Keratinocyte (primary cell): ENCODE measurements at regions not wholly inside any gene's neighbourhood (a gene's known extent, or its start where the extent isn't known, plus 50 kb on each side); places are given as distances from the start of the nearest gene placed in this dataset.

Experiments used
- DNase-seq: peaks from one replicate; pipeline ENCODE4 v3.0.0-alpha.2; 2011; ENCODE audit warnings: low read depth, missing footprints, low spot score
- FAIRE-seq: peaks from 2 replicates; lab custom pipeline; 2011; peaks lifted over from hg19 to GRCh38; lab: Jason Lieb, UNC
- H2AFZ ChIP-seq: 2 replicates; pipeline ENCODE4 v1.6.0; 2012; ENCODE audit warnings: low read length, control low read depth, inconsistent platforms; ENCODE audit not compliant: control insufficient read depth
- H3K27ac ChIP-seq: 2 replicates; pipeline ENCODE4 v1.5.1; 2011; ENCODE audit warnings: low read length; ENCODE audit not compliant: control insufficient read depth, insufficient read depth
- H3K27me3 ChIP-seq: 3 replicates; pipeline ENCODE4 v1.6.0; 2011; ENCODE audit warnings: low read length; ENCODE audit not compliant: control insufficient read depth, insufficient read depth; ENCODE audit errors: extremely low read depth
- H3K36me3 ChIP-seq, 2 experiments: 2 replicates in 1 of 2; 3 replicates in 1 of 2; pipeline ENCODE4 v1.5.1; 2011; ENCODE audit warnings: low read length in 2 of 2, mild to moderate bottlenecking in 1 of 2; ENCODE audit not compliant: control insufficient read depth in 2 of 2, insufficient read depth in 2 of 2; ENCODE audit errors: extremely low read depth in 1 of 2
- H3K4me1 ChIP-seq: 3 replicates; pipeline ENCODE4 v1.5.1; 2011; ENCODE audit warnings: low read length; ENCODE audit not compliant: control insufficient read depth, insufficient read depth; ENCODE audit errors: extremely low read depth
- H3K4me2 ChIP-seq: 3 replicates; pipeline ENCODE4 v1.6.0; 2011; ENCODE audit warnings: low read depth, low read length; ENCODE audit not compliant: control insufficient read depth, insufficient read depth; ENCODE audit errors: extremely low read depth
- H3K4me3 ChIP-seq, 3 experiments: fragments of 200-600 bp in 1 of 3; sonication (generic) in 1 of 3; 2 replicates in 2 of 3; 3 replicates in 1 of 3; pipeline ENCODE4 v1.5.1; 2011 to 2016; ENCODE audit warnings: low read length in 3 of 3, mild to moderate bottlenecking in 3 of 3, control low read depth in 2 of 3, inconsistent platforms in 1 of 3, low read depth in 1 of 3, mixed read lengths in 1 of 3, mixed run types in 1 of 3, moderate library complexity in 1 of 3; ENCODE audit not compliant: control insufficient read depth in 2 of 3, insufficient read depth in 2 of 3; ENCODE audit errors: extremely low read depth in 1 of 3
- H3K79me2 ChIP-seq: 2 replicates; pipeline ENCODE4 v1.6.0; 2012; ENCODE audit warnings: low read length; ENCODE audit not compliant: control insufficient read depth, insufficient read depth
- H3K9ac ChIP-seq: 3 replicates; pipeline ENCODE4 v1.6.0; 2011; ENCODE audit warnings: low read length; ENCODE audit not compliant: control insufficient read depth, insufficient read depth; ENCODE audit errors: extremely low read depth
- H3K9me1 ChIP-seq: 3 replicates; pipeline ENCODE4 v1.6.0; 2011; ENCODE audit warnings: low read length; ENCODE audit not compliant: control insufficient read depth, insufficient read depth; ENCODE audit errors: extremely low read depth
- H3K9me3 ChIP-seq: 2 replicates; pipeline ENCODE4 v1.5.1; 2012; ENCODE audit warnings: low read depth, low read length; ENCODE audit not compliant: control insufficient read depth
- H4K20me1 ChIP-seq: 3 replicates; pipeline ENCODE4 v1.6.0; 2011; ENCODE audit warnings: low read length; ENCODE audit not compliant: control insufficient read depth, insufficient read depth; ENCODE audit errors: extremely low read depth
- CTCF ChIP-seq, 3 experiments: IDR thresholded peaks in 1 of 3; conservative IDR thresholded peaks in 1 of 3; optimal IDR thresholded peaks in 1 of 3; 2 replicates in 2 of 3; 3 replicates in 1 of 3; pipeline versions ENCODE3 to v1.5.1; 2011; ENCODE audit warnings: low read length in 3 of 3, mild to moderate bottlenecking in 3 of 3, moderate library complexity in 2 of 3, control low read depth in 1 of 3, inconsistent platforms in 1 of 3; ENCODE audit not compliant: insufficient read depth in 2 of 3; ENCODE audit errors: extremely low read depth in 1 of 3
- EZH2 ChIP-seq: IDR thresholded peaks from one replicate; pipeline ENCODE4 v1.6.1; 2012; ENCODE audit warnings: inconsistent platforms, mild to moderate bottlenecking, low read length, moderate library complexity
- dilution Hi-C: fragments of 300-500 bp; cut with MboI; formaldehyde crosslinking; loops from one replicate; pipeline ENCODE4 v1.7.0; 2020; ENCODE audit warnings: low sequenced_read_pairs; ENCODE audit not compliant: extremely low pct_ligation_motif_present

GRCh38 chr6:97850458-97851212 lies 567.6 kb upstream of the MMS22L start:
- TF ChIP-seq CTCF (optimal IDR thresholded peaks at IDR 0.05 in 1 of 3, IDR thresholded peaks at IDR 0.05 in 1 of 3, conservative IDR thresholded peaks at IDR 0.05 in 1 of 3; ENCODE audit: extremely low read depth in 1 of 3, insufficient read depth in 2 of 3, low read length in 3 of 3) (no peak), EZH2 (no peak)
- DNase-seq (no peak), FAIRE-seq (no peak)
- Histone ChIP-seq H3K4me2 (no peak overlapping the region), H3K36me3 (no peaks in the 10 kb centered on the region), H3K9me3 (no peaks in the 10 kb centered on the region), H2AFZ (no peak overlapping the region), H3K27ac (no peak overlapping the region), H3K9ac (no peak overlapping the region), H3K4me1 (no peaks in the 10 kb centered on the region), H4K20me1 (no peaks in the 10 kb centered on the region), H3K79me2 (no peaks in the 10 kb centered on the region), H3K4me3 (no peak overlapping the region), H3K27me3 (no peaks in the 10 kb centered on the region), H3K9me1 (no peaks in the 10 kb centered on the region)
- dilution Hi-C loops, result no loop called here

DNA sequence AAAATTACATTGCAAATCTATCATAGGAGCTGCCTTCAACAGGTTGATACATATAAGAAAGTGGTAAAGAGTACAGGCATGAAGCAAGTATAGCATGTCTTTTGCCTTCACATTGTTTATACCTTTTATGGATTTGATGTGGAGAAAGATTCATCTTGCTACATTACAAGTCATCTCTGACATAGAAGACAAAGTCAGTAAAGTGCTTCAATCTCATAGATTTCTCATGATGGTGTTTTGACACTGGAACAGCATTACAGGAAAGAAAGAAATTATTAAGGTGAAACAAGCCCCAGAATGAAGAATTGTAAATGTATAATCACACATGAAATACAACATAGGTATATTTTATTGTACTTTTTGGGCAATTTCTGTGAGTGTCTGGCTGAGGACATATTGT lies 580.7 kb upstream of the MMS22L start:
- no peak for DNase-seq
- peaks cover 12% of the 10 kb centered on the region for H3K4me1 ChIP-seq
- no peaks in the 10 kb centered on the region for H3K79me2 ChIP-seq
- dilution Hi-C loops, result no loop called here
- no peaks in the 10 kb centered on the region for H3K27me3 ChIP-seq
- no peak for TF ChIP-seq EZH2
- TF ChIP-seq CTCF (optimal IDR thresholded peaks at IDR 0.05 in 1 of 3, IDR thresholded peaks at IDR 0.05 in 1 of 3, conservative IDR thresholded peaks at IDR 0.05 in 1 of 3; ENCODE audit: extremely low read depth in 1 of 3, insufficient read depth in 2 of 3, low read length in 3 of 3), result no peak
- H2AFZ ChIP-seq, result no peak overlapping the region
- H4K20me1 ChIP-seq, result no peaks in the 10 kb centered on the region
- H3K36me3 ChIP-seq, result no peaks in the 10 kb centered on the region
- no peaks in the 10 kb centered on the region for H3K9me3 ChIP-seq
- H3K9ac ChIP-seq, result no peak overlapping the region
- H3K4me2 ChIP-seq, result no peak overlapping the region
- H3K9me1 ChIP-seq, result no peaks in the 10 kb centered on the region
- H3K4me3 ChIP-seq, result no peak overlapping the region
- H3K27ac ChIP-seq, result no peak overlapping the region
- no peak for FAIRE-seq
